IPS-18a (cell line): ENCODE measurements at regions not wholly inside any gene's neighbourhood (a gene's known extent, or its start where the extent isn't known, plus 50 kb on each side); places are given as distances from the start of the nearest gene placed in this dataset.

ENCODE experiments used
- H3K27ac ChIP-seq: one replicate; pipeline ENCODE4 v1.5.1; 2013; ENCODE audit warnings: low read length
- H3K27me3 ChIP-seq: one replicate; pipeline ENCODE4 v1.6.1; 2013; ENCODE audit warnings: mild to moderate bottlenecking, low read length; ENCODE audit not compliant: control insufficient read depth, insufficient read depth
- H3K36me3 ChIP-seq: one replicate; pipeline ENCODE4 v1.6.1; 2013; ENCODE audit warnings: low read depth, low read length; ENCODE audit not compliant: control insufficient read depth
- H3K4me1 ChIP-seq: one replicate; pipeline ENCODE4 v1.6.1; 2013; ENCODE audit warnings: low read depth, low read length; ENCODE audit not compliant: control insufficient read depth
- H3K4me3 ChIP-seq: one replicate; pipeline ENCODE4 v1.5.1; 2013; ENCODE audit warnings: low read length
- H3K9ac ChIP-seq: one replicate; pipeline ENCODE4 v1.6.1; 2013; ENCODE audit warnings: mild to moderate bottlenecking, low read length, moderate library complexity
- H3K9me3 ChIP-seq: one replicate; pipeline ENCODE4 v1.6.1; 2013; ENCODE audit warnings: low read depth, low read length; ENCODE audit not compliant: control insufficient read depth

- Histone ChIP-seq H3K4me3 (no peak overlapping the region), H3K4me1 (no peaks in the 10 kb centered on the region), H3K36me3 (no peaks in the 10 kb centered on the region), H3K27ac (no peak overlapping the region), H3K27me3 (no peaks in the 10 kb centered on the region), H3K9ac (no peak overlapping the region), H3K9me3 (no peaks in the 10 kb centered on the region)
Observed at GRCh38 chr1:55938376-55938850, 641.0 kb downstream of the PLPP3 start.

DNA sequence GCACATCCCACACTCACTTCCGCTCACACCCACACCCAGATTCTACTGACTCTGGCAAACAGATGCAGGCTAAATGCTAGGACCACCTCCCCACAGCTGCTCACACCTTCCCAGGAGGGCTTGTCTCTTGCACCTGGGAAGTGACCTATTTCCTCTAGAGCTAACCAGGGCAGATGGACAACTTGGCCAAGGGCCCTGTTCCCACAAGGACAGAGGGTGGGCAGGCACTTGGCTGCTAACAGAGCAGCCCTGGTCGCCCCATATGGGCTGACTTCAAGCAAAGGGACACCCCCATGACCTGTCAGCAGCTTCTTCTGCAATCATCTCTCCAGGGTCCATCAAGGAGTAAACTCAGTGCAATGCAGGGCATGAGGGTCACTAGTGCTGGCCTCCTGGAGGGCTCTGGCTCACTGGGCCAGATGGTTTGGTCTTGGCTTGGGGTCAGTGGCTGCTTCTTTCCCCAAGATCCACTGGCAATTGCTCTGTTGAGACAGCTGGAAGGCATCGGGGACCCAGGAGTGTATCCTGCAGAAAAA, 641.5 kb downstream of the PLPP3 start:
- H3K4me3 ChIP-seq, result no peak overlapping the region
- H3K27me3 ChIP-seq, result no peaks in the 10 kb centered on the region
- H3K4me1 ChIP-seq, result no peaks in the 10 kb centered on the region
- no peaks in the 10 kb centered on the region for H3K36me3 ChIP-seq
- no peak overlapping the region for H3K27ac ChIP-seq
- H3K9ac ChIP-seq, result no peak overlapping the region
- H3K9me3 ChIP-seq, result no peaks in the 10 kb centered on the region

- no peak overlapping the region for H3K27ac ChIP-seq
- H3K27me3 ChIP-seq, result no peaks in the 10 kb centered on the region
- H3K36me3 ChIP-seq, result no peaks in the 10 kb centered on the region
- H3K4me3 ChIP-seq, result no peak overlapping the region
- no peak overlapping the region for H3K9ac ChIP-seq
- H3K9me3 ChIP-seq, result no peaks in the 10 kb centered on the region
- no peaks in the 10 kb centered on the region for H3K4me1 ChIP-seq
Observed at GRCh38 chr1:55935236-55935635, 644.1 kb downstream of the PLPP3 start.

- Histone ChIP-seq H3K27ac (no peak overlapping the region), H3K9me3 (no peaks in the 10 kb centered on the region), H3K36me3 (no peaks in the 10 kb centered on the region), H3K27me3 (no peaks in the 10 kb centered on the region), H3K4me1 (no peaks in the 10 kb centered on the region), H3K9ac (no peak overlapping the region), H3K4me3 (no peak overlapping the region)
Observed at GRCh38 chr1:55932402-55932801, 647.0 kb downstream of the PLPP3 start.

- H3K36me3 ChIP-seq, result no peaks in the 10 kb centered on the region
- no peak overlapping the region for H3K27ac ChIP-seq
- H3K9me3 ChIP-seq, result no peaks in the 10 kb centered on the region
- no peak overlapping the region for H3K4me3 ChIP-seq
- no peaks in the 10 kb centered on the region for H3K4me1 ChIP-seq
- no peak overlapping the region for H3K9ac ChIP-seq
- H3K27me3 ChIP-seq, result no peaks in the 10 kb centered on the region
Observed at GRCh38 chr1:55931081-55931940, 648.1 kb downstream of the PLPP3 start.

GRCh38 chr1:55929652-55930051, 649.7 kb downstream of the PLPP3 start:
- H3K4me3 ChIP-seq, result no peak overlapping the region
- no peaks in the 10 kb centered on the region for H3K36me3 ChIP-seq
- H3K9me3 ChIP-seq, result no peaks in the 10 kb centered on the region
- no peak overlapping the region for H3K27ac ChIP-seq
- no peaks in the 10 kb centered on the region for H3K27me3 ChIP-seq
- H3K4me1 ChIP-seq, result no peaks in the 10 kb centered on the region
- H3K9ac ChIP-seq, result no peak overlapping the region

- Histone ChIP-seq H3K9me3 (no peaks in the 10 kb centered on the region), H3K4me3 (no peak overlapping the region), H3K4me1 (no peaks in the 10 kb centered on the region)
Observed at GRCh38 chr1:55928576-55928975, 650.8 kb downstream of the PLPP3 start.

DNA sequence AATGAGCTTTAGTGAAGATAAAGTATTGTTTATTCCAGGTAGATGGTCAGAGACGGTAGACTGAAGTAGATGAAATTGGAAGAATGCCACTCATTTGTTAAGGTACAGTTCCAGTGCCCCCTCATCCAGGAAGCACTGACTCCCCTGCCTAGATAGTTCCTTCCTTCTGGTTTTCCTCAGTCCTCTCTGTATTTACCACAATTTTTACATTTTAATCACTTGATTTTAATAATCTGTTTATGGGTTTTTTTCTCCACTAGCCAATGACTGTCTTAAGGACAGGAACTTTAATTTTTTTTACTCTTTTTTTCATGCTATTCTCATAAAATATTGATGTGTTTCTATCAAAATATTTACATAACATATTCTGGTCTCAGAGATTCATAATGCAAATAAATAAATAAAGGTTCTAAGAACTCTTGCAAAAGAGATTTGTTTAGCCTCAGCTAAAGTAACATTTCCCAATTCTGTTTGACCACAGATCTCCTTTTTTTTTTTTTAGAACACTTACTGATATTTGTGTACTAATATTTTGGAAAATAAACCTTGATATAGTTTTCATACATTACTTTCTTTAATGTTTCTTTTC, 651.6 kb downstream of the PLPP3 start:
- Histone ChIP-seq H3K27me3 (no peaks in the 10 kb centered on the region), H3K9ac (no peak overlapping the region), H3K4me3 (no peak overlapping the region), H3K36me3 (no peaks in the 10 kb centered on the region), H3K27ac (no peak overlapping the region), H3K9me3 (no peaks in the 10 kb centered on the region), H3K4me1 (no peaks in the 10 kb centered on the region)

More at GRCh38 chr1:55928576-55928975, 650.8 kb downstream of the PLPP3 start:
- Histone ChIP-seq H3K9ac (no peak overlapping the region), H3K27me3 (no peaks in the 10 kb centered on the region), H3K36me3 (no peaks in the 10 kb centered on the region), H3K27ac (no peak overlapping the region)

DNA sequence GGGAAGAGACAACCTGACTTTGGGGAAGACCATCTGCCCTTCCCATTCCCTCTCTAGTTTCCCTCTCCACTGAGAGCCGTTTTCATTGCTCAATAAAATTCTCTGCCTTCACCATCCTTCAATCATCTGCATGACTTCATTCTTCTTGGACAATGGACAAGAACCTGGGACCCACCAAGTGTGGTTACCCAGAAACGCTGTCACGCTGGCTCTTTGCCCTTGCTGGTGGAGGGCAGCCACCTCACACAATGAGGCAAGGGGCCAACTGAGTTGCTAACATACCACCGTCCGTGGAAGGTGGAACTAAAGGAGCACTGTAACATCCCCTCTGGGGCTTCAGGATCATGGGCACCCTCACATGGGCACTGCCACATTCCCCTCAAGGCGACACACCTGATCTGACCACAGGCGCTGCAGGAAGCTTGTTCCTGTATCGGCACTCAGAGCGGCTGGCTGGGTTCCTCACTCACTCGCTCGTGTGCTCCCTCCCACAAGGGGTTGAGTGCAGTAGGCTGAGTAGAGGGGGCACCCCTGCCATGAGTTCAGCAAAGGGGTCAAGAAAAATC, 652.4 kb downstream of the PLPP3 start:
- Histone ChIP-seq H3K27me3 (no peaks in the 10 kb centered on the region), H3K27ac (no peak overlapping the region)

DNA sequence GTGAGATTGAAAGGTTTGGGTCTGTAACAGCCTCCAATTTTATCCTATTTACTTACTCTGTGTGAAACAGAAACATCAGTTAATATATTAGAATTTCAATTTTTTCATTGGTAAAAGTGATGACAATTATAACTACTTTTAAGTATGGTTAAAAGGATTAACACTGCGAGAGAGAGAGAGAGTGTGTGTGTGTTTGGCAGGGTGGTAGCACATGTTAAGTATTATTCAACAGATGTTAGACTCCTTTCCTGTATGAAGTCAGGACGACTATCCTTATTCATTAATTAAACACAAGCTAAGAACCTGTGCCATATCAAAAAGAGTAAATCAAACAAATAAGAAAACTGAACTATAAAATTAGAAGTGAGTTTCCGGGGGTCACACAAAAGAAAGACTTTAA, 662.5 kb downstream of the PLPP3 start:
- Histone ChIP-seq H3K9me3 (peaks cover 2% of the 10 kb centered on the region), H3K27me3 (no peaks in the 10 kb centered on the region), H3K9ac (no peak overlapping the region), H3K36me3 (no peaks in the 10 kb centered on the region), H3K4me3 (no peak overlapping the region), H3K4me1 (no peaks in the 10 kb centered on the region), H3K27ac (no peak overlapping the region)

More for the DNA sequence above, 652.4 kb downstream of the PLPP3 start:
- H3K9ac ChIP-seq, result no peak overlapping the region
- no peaks in the 10 kb centered on the region for H3K36me3 ChIP-seq
- H3K4me1 ChIP-seq, result no peaks in the 10 kb centered on the region
- no peaks in the 10 kb centered on the region for H3K9me3 ChIP-seq
- no peak overlapping the region for H3K4me3 ChIP-seq

DNA sequence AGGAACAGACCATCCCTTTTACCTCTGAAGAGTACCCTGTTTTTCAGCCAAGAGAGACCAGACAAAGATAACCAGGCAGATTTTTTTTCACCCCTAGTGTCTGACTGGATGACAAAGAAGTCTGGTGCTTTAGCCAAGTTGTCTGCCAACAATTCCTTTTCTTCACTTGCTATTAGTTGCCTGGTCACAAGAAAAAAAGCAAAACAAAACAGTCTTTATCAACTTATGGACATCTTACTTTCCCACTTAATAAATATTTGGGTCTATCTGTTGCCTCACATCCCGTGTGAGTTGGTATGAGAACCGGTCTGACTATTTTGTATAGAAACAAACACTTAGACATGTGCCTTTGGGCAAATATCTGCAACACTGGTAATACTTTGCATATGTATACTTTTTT, 662.9 kb downstream of the PLPP3 start:
- H3K4me1 ChIP-seq, result no peaks in the 10 kb centered on the region
- H3K9ac ChIP-seq, result no peak overlapping the region
- no peaks in the 10 kb centered on the region for H3K36me3 ChIP-seq
- H3K9me3 ChIP-seq, result peaks cover 2% of the 10 kb centered on the region
- H3K4me3 ChIP-seq, result no peak overlapping the region
- no peak overlapping the region for H3K27ac ChIP-seq
- H3K27me3 ChIP-seq, result no peaks in the 10 kb centered on the region
